ENCODE measurements at regions not wholly inside any gene's neighbourhood (a gene's known extent, or its start where the extent isn't known, plus 50 kb on each side); places are given as distances from the start of the nearest gene placed in this dataset.

GRCh38 chr15:87732976-87733375, 523.6 kb downstream of the NTRK3 start:
- intact Hi-C loops (cut with DNase I) = no loop called here
- H3K36me3 ChIP-seq (replicated peaks in 1 of 2; ENCODE audit: insufficient read depth in 1 of 2, low read depth in 2 of 2) = no peaks in the 10 kb centered on the region
- no peak overlapping the region for H3K27ac ChIP-seq
- 64 to 65% methylated on average over 4 of the region's 4 CpGs for WGBS, 2 donors
- H3K27me3 ChIP-seq = no peaks in the 10 kb centered on the region
- no peak overlapping the region for H3K4me3 ChIP-seq
- no peak for DNase-seq
- TF ChIP-seq POLR2A (IDR thresholded peaks at IDR 0.05) = no peak
- TF ChIP-seq CTCF (IDR thresholded peaks at IDR 0.05) = no peak
- no peak for ATAC-seq
- no peaks in the 10 kb centered on the region for H3K4me1 ChIP-seq
- H3K9me3 ChIP-seq = no peaks in the 10 kb centered on the region

- TF ChIP-seq CTCF (IDR thresholded peaks at IDR 0.05) = no peak
- TF ChIP-seq POLR2A (IDR thresholded peaks at IDR 0.05) = no peak
- Histone ChIP-seq H3K27ac (no peak overlapping the region), H3K36me3 (replicated peaks in 1 of 2; ENCODE audit: insufficient read depth in 1 of 2, low read depth in 2 of 2) (no peaks in the 10 kb centered on the region), H3K4me1 (no peaks in the 10 kb centered on the region), H3K9me3 (no peaks in the 10 kb centered on the region), H3K27me3 (no peaks in the 10 kb centered on the region), H3K4me3 (no peak overlapping the region)
- DNase-seq = no peak
- intact Hi-C loops (cut with DNase I) = no loop called here
- ATAC-seq = no peak
- WGBS, 2 donors = 31 to 39% methylated on average over 3 of the region's 3 CpGs
Measured at GRCh38 chr15:87731630-87732029, 524.9 kb downstream of the NTRK3 start.

DNA sequence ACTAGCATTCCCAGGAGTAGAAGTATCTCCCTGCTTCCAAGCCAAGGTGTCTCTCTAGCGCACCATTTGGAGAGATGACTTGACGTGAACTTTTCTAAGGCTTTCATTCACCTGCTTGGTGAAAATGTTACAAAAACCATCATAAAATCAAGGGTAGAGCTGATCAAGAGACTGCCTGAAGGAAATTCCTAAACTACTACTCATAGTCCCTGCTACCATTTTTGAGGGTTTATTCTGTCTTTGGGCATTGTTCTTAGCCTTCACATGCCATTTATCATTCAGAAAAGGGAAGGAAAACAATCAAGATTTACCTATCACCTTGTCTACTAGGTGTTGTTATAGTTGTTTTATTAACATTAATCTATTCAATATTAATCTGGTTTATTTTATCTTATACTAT, 525.8 kb downstream of the NTRK3 start:
- no peak overlapping the region for H3K4me3 ChIP-seq
- DNase-seq (no peak), ATAC-seq (no peak)
- no peak overlapping the region for H3K27ac ChIP-seq
- no peaks in the 10 kb centered on the region for H3K36me3 ChIP-seq (replicated peaks in 1 of 2; ENCODE audit: insufficient read depth in 1 of 2, low read depth in 2 of 2)
- WGBS, 2 donors = 88 to 94% methylated on average over 2 of the region's 2 CpGs
- intact Hi-C loops (cut with DNase I) = no loop called here
- no peaks in the 10 kb centered on the region for H3K27me3 ChIP-seq
- H3K4me1 ChIP-seq = no peaks in the 10 kb centered on the region
- no peak for TF ChIP-seq CTCF (IDR thresholded peaks at IDR 0.05)
- no peak for TF ChIP-seq POLR2A (IDR thresholded peaks at IDR 0.05)
- H3K9me3 ChIP-seq = no peaks in the 10 kb centered on the region

- no peak for ATAC-seq
- no peak for TF ChIP-seq POLR2A (IDR thresholded peaks at IDR 0.05)
- TF ChIP-seq CTCF (IDR thresholded peaks at IDR 0.05) = no peak
- Histone ChIP-seq H3K4me1 (no peaks in the 10 kb centered on the region), H3K4me3 (no peak overlapping the region), H3K36me3 (replicated peaks in 1 of 2; ENCODE audit: insufficient read depth in 1 of 2, low read depth in 2 of 2) (no peaks in the 10 kb centered on the region), H3K9me3 (no peaks in the 10 kb centered on the region), H3K27ac (no peak overlapping the region), H3K27me3 (no peaks in the 10 kb centered on the region)
- intact Hi-C loops (cut with DNase I) = no loop called here
- 42 to 54% methylated on average over 2 of the region's 2 CpGs for WGBS, 2 donors
- DNase-seq = no peak
Measured at GRCh38 chr15:87728998-87729397, 527.5 kb downstream of the NTRK3 start.

- Histone ChIP-seq H3K9me3 (no peaks in the 10 kb centered on the region), H3K27ac (no peak overlapping the region), H3K36me3 (replicated peaks in 1 of 2; ENCODE audit: insufficient read depth in 1 of 2, low read depth in 2 of 2) (no peaks in the 10 kb centered on the region), H3K4me1 (no peaks in the 10 kb centered on the region), H3K27me3 (no peaks in the 10 kb centered on the region), H3K4me3 (no peak overlapping the region)
- WGBS, 2 donors = 48 to 49% methylated on average over 2 of the region's 2 CpGs
- intact Hi-C loops (cut with DNase I) = no loop called here
- TF ChIP-seq CTCF (IDR thresholded peaks at IDR 0.05) (no peak), POLR2A (IDR thresholded peaks at IDR 0.05) (no peak)
- DNase-seq = no peak
- no peak for ATAC-seq
Measured at GRCh38 chr15:87727073-87727472, 529.5 kb downstream of the NTRK3 start.

All from body of pancreas (tissue), 4 donors.